Uterus (tissue), 2 donors: ENCODE measurements at regions not wholly inside any gene's neighbourhood (a gene's known extent, or its start where the extent isn't known, plus 50 kb on each side); places are given as distances from the start of the nearest gene placed in this dataset.

ENCODE experiments used
- CTCF ChIP-seq, 4 experiments: fragments of 200-600 bp in 2 of 4; fragments of 450-650 bp in 2 of 4; sonication (generic) in 2 of 4; IDR thresholded peaks; one replicate each; pipeline ENCODE4 v1.5.1; 2016 to 2019; ENCODE audit warnings: antibody characterized with exemption in 4 of 4, mild to moderate bottlenecking in 2 of 4, moderate library complexity in 1 of 4
- POLR2A ChIP-seq, 2 donors: fragments of 450-650 bp; IDR thresholded peaks; one replicate each; pipeline ENCODE4 v1.6.1; 2016; ENCODE audit warnings: antibody characterized with exemption in 2 of 2, mild to moderate bottlenecking in 1 of 2, moderate library complexity in 1 of 2

- no peak for TF ChIP-seq POLR2A (IDR thresholded peaks at IDR 0.05)
- no peak for TF ChIP-seq CTCF (IDR thresholded peaks at IDR 0.05)
Measured at GRCh38 chr4:141389649-141390048, 169.0 kb downstream of the ZNF330 start.
